Stimulated activated CD4-positive, alpha-beta T cell treated with anti-CD3 and anti-CD28 coated beads, Interleukin-15, amount 100 ng/mL, for 1 hour (primary cell): ENCODE measurements at regions not wholly inside any gene's neighbourhood (a gene's known extent, or its start where the extent isn't known, plus 50 kb on each side); places are given as distances from the start of the nearest gene placed in this dataset.
"Not testable (repeated sequence)": the region's sequence is repeated elsewhere in the genome, so short reads cannot be mapped to it uniquely, and the experiment has no call there.

Experiments
- DNase-seq, 2 donors: peaks; one replicate each; pipeline ENCODE4 v3.0.0-alpha.2; 2020; ENCODE audit warnings: low read depth in 1 of 2, low spot score in 1 of 2

DNA sequence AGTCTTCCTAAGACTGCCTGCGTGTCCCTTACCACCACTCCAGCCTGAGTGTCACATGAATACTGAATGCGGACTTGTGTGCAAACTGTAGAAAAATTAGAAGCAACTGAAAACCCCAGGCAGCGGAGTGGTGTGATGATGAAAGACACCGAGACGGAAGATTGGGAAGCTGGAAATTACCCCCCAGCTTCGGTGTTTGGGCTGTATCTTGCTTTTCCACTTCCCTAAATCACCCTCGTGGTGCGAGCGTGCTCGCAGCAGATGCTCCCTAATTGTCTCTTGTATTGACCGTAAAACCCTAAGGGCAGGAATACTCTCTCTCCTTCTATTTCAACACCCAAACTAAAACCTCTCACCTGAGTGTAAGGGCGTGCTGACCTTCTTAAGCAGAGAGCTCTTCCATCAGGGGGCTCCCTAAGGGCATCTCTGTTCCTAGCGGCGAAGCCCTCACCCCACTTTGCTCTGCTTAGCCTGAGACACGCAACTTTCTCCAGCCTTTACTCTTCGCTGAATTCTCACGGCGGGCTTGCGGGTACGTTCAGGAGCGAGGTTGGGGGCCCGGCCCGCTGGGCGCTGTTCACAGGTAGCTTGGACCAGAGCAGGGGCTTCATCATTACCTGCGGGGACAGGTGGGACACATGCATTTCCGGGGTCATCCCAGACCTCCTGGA lies 62.4 kb downstream of the CRYBB2 start:
- no peak for DNase-seq

DNA sequence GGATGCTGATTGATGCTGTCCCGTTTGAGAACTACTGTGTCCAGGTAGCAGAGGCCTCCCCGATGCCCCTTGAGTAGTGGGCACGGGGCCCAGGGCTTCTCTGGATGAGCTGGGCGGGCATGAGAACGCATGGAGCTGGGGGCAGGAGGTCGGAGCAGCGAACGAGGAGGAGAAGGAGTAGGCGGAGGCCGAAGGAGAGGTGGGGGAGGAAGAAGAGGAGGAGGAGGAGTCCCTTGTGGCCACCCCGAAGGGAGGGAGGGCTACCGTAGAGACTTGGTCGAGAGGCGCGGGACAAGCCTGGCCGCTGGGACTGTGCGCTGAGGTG lies 62.9 kb downstream of the CRYBB2 start:
- DNase-seq = no peak

DNA sequence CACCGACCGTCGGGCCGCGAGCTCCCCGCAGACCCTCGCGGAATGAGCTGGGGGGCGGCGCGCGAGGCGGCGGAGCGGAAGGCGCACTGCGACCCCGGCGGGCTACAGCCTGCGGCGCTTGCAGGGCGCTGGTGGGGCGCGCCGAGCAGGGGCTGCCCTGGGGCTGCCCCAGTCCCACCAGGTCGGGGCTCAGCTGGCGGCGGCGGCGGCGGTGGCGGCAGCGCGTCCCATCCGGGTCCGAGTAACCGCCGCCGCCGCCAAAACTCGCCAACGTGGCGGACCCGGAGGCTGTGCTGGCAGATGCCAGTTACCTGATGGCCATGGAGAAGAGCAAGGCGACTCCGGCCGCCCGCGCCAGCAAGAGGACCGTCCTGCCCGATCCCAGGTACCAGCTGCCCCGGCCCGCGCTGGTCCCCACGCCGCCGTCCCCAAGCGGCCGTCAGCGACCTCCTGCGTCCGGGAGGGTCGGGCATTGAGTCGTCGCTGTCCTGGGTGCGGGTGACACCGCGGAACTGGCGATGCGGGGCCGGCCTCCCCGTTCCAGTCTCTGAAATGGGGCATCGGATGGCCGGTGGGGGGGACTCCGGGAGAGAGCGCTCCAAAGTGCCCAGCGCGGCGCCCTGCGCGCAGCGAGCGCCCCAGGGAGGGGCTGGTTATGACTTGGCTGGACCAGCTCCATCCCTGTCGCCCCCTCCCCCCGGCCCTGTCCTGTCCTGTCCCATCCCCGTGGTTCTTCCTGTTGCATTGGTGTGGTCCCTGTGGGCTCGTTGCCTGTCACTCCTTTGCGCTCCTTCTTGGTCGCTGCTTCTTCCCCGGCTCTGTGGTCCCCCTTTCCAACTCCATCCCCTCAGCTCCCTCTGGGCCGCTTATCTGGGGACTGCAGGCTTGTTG lies 63.5 kb downstream of the CRYBB2 start:
- DNase-seq = no peak

DNA sequence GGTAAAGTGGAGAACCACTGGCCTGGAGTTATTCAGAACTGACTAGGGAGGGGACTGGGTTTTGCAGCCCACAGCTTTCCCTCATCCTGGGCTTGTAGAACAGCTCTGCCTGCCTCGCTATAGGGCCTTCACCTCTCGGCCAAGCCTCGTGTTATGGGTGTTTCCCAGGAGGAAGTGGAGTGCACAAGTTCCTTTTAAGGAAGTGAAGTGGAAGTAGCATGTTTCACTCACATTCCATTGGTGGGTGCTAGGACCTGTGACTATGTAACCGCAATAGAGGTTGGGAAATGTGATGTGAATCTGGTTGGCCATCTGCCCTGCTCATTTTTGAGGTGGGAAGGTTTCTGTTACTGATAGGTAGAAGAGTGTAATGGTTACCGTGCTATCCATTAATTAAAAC lies 69.0 kb downstream of the CRYBB2 start:
- DNase-seq = not testable (repeated sequence)

DNA sequence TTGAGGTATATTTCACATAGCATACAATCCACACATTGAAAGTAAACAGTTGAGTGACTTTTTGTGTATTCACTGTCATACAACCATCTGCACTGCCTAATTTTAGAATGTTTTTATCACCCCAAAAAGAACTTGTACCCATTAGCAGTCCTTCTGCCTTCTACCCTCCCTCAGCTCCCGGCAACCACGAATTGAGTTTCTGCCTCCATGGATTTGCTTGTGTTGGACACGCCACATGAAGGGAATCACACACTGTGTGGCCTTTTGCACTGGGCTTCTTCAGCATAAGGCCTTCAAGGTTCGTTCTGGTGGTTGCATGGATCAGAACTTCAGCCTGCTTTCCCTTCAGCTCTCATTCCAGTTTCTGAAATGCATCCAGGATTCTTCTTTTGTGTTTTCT lies 82.5 kb downstream of the CRYBB2 start:
- DNase-seq = not testable (repeated sequence)

DNA sequence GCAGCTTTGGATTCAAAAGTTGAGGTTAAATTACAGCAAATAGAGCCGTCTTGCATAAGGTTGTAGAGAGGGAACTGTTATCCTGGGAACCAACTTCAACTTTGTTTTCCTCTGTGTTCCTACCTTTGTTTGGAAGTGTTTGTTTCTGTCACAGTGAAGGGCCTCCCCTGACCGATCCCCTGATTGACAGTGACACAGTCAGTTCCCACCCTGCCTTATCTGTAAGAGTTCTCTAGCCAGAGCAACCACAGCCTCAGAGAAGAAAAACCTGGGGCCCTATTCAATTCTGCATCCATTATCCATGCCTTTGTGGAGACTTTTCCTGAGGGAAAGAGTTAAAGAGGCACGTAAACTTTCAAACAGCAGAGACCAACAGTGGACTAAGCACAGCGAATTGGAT lies 90.1 kb downstream of the CRYBB2 start:
- not testable (repeated sequence) for DNase-seq

DNA sequence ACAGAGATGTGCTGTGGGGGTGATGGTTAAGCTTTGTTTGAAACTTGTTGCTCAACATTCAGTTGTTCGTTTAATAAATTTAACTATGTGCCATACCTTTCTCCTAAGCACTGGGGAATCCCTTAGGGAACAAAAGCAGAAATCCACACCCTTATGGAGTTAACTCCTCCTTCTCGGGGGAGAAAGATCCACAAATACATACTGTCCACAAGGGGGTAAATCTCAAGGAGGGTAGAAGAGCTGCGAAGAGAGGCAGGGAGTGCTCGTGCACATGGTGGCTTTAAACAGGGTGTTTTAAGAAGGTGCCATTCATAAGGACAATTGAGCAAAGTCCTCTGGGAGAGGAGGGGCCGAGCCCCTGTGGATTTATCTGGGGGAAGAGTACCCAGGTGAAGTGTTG lies 92.5 kb downstream of the CRYBB2 start:
- not testable (repeated sequence) for DNase-seq

DNA sequence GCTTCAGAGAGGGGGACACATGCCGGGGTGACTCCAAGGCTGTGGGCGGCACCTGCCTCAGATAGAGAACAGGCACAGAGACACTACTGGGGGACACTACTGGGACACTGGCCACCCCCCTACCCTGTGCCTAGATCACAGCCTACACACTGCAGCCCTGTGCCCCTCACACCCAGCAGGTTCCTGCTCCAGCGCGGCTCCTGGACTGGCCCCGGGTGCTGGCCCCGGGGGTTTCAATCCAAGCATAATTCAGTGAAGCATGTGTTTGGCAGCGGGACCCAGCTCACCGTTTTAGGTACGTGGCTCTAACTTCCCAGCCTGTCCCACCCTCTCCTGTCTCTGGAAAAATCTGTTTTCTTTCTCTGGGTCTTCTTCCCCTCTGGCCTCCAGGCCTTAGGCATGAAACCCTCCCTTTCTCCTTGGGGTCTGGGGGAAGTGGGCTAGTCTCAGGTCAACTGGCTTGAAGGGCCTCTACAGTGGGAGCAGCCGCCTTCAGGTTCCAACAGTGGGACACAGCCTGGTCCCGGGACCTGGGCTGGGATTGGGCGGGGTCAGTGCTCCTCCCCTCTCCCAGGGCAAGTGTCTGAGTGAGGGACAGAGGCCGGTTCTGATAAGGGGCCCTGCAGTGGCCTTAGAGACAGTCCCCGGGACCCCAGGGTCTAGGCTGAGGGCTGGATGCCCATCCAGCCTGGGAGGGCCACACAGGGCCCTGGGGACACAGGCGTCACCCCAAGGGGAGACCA lies 98.8 kb downstream of the CRYBB2 start:
- no peak for DNase-seq

DNA sequence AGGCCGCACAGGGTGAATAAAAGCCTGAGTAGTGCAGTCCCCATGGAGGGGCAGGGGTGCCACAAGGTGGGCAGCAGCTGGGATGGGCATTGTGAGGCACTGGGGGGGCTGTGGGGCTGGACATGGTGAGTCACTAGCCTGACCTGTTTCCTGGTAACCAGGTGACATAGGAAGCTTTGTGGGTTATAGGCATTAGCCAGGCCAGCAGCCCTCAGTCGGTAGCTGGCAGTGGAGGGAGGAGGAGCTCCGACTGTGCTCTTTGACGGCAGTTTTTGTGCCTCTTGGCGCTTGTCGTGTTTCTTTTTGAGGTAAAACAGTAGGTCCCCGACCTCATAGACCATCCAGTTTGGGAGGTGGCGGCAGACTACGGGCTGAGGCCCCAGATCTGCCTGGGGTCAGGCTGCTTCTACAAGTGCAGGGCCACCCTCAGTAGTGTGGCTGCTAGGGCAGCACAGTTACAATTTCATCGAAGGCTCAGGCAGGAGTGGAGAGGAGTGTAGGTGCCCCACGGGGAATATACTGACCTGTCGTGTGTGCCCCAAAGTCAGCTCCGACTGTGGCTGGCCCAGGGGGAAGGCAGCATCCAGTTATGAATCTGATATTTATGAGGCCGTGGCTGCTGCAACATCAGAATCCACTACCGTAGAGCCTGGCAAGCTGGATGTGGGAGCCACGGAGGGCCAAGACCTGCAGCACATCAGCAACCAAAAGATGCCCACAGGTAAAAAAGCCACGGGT lies 107.7 kb downstream of the CRYBB2 start:
- DNase-seq = no peak

DNA sequence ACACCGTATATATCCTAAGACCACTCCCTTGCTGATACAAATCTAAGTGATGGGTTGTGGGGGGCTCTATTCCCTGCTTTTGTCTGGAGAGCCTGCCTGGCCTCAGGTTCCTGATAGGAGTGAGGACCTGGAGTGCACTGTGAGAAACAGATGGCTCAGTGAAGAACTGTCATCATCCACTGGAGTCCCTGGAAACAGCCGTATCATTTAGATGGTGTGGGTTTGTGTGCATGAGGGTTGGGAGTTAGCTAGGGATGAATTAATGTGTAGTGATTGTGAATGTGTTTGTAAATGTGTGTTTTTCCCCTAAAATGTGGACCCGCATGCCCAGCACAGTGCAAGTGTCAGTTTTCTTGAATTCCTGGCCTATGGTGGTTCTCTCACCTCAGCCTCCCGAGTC lies 111.6 kb downstream of the CRYBB2 start:
- no peak for DNase-seq

DNA sequence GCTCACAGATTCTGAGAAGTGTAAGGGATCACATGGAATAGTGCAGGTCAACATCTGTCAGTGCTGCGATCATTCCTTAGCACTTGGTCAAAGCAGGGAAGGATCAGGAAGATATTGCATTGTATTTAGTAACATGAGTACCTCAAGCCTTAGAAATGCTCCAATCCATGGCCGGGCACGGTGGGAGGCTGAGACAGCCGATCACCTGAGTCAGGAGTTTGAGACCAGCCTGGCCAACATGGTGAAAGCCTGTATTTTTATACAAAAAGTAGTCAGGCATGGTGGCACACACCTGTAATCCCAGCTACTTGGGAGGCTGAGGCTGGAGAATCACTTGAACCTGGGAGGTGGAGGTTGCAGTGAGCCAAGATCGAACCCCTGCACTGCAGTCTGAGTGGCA lies 112.5 kb downstream of the CRYBB2 start:
- DNase-seq = not testable (repeated sequence)

DNA sequence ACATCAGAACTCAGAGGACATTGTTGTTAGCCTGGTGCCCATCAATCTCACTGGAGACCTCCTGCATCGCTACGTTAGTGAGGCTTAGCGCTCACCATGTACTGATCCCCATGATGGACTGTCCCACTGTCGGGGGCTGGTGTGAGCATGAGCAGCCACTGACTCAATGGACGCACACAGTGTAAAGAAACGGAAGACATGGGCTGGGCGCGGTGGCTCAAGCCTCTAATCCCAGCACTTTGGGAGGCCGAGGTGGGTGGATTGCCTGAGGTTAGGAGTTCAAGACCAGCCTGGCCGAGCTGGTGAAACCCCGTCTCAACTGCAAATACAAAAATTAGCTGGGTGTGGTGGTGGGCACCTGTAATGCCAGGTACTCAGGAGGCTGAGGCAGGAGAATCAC lies 112.9 kb downstream of the CRYBB2 start:
- DNase-seq = no peak

DNA sequence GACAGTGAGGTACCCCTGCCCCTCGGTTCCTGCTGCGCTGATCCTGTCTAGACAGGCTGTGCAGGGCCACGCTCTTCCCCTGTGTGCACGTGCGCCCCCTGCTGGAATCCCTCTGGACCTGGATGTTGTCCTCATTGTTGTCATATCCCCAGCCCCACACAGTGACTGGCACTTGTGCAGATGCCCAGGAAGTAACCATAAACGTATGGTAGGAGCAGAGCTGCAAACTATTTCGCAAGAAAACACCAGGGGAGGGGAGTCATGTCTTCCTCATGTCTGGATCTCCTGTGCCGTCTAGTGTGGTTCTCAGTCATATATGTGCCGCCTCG lies 114.7 kb downstream of the CRYBB2 start:
- peak in 1 of 2 donors; percentile 28 for DNase-seq

DNA sequence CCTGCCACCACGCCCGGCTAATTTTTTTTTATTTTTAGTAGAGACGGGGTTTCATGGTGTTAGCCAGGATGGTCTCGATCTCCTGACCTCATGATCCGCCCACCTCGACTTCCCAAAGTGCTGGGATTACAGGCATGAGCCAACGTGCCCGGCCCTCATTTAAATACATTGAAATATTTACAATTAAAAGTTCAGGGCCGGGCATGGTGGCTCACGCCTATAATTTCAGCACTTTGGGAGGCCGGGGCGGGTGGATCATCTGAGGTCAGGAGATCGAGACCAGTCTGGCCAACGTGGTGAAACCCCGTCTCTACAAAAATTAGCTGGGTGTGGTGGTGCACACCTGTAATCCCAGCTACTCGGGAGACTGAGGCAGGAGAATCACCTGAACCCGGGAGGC lies 115.2 kb downstream of the CRYBB2 start:
- DNase-seq = not testable (repeated sequence)

DNA sequence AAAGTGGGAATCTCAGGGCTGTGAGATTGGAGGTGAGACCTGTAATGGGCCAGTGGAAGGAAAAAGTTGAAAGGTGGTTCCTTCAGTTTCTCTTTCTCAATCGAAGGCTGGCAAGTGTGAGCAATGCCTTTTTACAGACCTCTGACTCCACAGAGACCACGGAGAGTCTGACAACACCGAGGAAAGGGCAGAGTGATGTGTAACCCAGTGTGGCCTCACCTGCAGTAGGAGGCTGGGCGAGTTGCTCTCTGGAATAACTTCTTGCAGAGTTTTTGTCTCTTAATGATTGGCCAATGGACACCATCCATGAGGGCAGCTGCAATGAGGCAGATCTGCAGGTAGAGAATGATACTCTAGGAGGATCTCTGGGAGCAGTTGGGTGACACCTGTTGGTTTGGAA lies 115.8 kb downstream of the CRYBB2 start:
- not testable (repeated sequence) for DNase-seq

DNA sequence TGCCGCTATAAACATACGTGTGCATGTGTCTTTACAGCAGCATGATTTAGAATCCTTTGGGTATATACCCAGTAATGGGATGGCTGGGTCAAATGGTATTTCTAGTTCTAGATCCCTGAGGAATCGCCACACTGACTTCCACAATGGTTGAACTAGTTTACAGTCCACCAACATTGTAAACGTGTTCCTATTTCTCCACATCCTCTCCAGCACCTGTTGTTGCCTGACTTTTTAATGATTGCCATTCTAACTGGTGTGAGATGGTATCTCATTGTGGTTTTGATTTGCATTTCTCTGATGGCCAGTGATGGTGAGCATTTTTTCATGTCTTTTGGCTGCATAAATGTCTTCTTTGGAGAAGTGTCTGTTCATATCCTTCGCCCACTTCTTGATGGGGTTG lies 121.1 kb downstream of the CRYBB2 start:
- DNase-seq = not testable (repeated sequence)

DNA sequence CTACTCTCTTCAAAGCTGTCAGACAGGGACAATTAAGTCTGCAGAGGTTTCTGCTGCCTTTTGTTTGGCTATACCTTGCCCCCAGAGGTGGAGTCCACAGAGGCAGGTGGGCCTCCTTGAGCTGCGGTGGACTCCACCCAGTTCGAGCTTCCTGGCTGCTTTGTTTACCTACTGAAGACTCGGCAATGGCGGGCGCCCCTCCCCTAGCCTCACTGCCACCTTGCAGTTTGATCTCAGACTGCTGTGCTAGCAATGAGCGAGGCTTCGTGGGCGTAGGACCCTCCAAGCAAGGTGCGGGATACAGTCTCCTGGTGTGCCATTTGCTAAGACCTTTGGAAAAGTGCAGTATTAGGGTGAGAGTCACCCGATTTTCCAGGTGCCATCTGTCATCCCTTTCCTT lies 124.9 kb downstream of the CRYBB2 start:
- DNase-seq = not testable (repeated sequence)

DNA sequence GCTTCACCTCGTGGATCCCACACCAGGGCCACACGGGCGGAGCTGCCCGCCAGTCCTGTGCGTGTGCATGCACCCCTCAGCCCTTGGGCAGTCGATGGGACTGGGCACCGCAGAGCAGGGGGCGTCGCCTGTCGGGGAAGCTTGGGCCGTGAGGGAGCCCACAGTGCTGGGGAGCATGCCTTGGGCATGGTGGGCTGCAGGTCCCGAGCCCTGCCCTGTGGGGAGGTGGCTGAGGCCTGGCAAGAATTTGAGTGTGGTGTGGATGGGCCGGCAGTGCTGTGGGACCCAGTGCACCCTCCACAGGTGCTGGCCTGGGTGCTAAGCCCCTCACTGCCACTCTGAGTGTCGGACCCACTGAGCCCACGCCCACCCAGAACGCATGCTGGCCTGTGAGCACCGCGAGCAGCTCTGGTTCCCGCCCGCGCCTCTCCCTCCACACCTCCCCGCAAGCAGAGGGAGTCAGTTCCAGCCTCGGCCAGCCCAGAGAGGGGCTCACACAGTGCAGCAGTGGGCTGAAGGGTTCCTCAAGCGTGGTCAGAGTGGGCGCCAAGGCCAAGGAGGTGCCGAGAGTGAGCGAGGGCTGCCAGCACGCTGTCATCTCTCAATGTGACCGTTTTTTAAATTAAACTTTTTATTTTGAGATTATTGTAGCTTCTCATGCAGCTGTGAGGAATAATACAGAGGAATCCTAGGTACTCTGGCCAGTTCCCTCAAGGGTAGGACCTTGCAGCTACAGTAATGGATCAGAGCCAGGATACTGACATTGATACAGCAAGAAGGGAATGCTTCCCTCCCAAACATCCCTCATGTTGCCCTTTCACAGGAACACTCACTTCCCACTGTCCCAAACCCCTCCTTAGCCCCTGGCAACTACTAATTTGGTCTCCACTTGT lies 127.7 kb downstream of the CRYBB2 start:
- DNase-seq = no peak

DNA sequence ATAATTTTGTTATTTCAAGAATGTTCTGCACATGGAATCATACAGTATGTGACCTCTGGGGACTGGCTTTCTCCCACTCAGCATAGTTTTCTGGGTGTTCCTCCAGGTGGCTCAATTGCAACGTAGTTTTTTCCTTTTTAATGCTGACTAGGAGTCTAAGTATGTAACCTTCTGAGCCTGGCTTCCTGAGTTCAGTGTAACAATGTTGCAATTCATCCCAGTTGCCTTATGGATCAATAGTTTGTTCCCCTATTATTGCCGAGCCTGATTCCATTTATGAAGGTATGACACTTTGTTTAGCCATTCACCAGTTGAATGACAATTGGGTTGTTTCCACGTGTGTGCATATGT lies 128.3 kb downstream of the CRYBB2 start:
- no peak for DNase-seq

DNA sequence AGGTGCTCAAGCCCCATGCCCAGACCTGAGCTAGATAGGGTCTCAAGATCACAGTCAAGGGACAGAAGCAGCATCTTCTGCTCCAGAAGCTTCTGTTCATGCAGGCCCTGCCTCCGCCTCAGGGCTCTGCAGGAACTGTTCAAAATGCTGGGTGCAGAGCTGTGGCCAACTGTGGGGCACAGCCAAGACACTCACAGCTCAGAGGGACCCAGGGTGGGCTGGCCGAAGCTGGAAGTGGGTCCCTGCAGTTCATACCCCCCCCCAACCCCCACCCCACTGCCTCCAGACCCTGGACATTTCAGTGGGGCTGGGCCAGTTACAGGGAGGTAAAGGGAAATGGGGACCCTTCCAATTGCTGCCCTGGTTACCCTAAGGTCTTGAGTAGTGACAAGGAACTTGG lies 129.0 kb downstream of the CRYBB2 start:
- DNase-seq = no peak

DNA sequence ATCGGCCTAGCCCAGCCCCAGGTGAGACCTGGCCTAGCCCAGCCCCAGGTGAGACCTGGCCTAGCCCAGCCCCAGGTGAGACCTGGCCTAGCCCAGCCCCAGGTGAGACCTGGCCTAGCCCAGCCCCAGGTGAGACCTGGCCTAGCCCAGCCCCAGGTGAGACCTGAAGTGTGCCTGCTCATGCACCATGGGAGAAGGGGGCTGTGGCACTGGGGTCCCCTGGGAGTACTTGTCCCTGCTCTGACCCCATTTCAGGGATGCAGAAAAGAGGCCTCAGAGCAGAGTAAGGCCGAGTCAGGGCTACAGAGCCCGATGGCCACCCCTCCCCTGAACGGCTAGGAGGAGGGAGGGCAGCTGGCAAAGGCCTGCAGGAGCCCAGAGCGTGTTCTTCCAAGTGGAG lies 129.6 kb downstream of the CRYBB2 start:
- not testable (repeated sequence) for DNase-seq
